Activated CD4-positive, alpha-beta T cell treated with anti-CD3 and anti-CD28 coated beads, Interleukin-2, amount 50 U/mL, for 1 hour (primary cell): ENCODE measurements at regions not wholly inside any gene's neighbourhood (a gene's known extent, or its start where the extent isn't known, plus 50 kb on each side); places are given as distances from the start of the nearest gene placed in this dataset.
"Not testable (repeated sequence)": the region's sequence is repeated elsewhere in the genome, so short reads cannot be mapped to it uniquely, and the experiment has no call there.

Experiments used
- DNase-seq: peaks from one replicate; pipeline ENCODE4 v3.0.0-alpha.2; 2020

DNA sequence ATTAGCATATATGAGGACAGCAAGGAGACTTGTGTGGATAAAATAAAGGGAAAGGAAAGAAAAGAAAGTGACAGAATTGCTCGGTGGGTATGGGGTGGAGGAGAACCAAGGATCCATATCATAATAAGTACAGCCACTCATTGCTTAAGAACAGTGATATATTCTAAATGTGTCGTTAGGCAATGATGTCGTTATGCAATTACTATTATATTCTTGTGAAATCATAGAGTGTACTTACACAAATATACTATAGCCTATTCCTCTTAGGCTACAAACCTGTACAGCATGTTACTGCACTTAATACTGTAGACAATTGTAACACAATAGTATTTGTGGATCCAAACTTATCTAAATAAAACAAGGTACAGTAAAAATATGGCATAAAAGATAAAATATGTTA lies 271.1 kb downstream of the CCER1 start:
- DNase-seq: no peak

DNA sequence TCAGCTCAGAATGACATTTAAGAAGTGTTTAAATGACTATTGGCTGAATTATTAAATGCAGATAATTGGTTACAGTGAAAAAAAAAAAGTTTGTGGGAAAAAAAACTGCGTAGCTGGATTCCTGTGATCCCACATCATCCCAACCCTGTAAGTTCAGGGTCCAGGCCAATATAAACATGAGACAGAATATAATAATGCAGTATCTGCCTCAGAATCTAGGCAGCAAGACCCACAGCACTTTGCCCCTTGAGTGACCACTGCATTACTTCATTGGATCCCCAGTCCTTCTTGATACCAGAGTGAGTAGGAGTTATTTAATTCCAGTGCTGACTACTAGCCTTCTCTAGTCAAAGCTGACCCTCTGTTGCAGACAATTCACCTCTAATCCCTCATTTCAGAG lies 272.6 kb downstream of the CCER1 start:
- DNase-seq: no peak

DNA sequence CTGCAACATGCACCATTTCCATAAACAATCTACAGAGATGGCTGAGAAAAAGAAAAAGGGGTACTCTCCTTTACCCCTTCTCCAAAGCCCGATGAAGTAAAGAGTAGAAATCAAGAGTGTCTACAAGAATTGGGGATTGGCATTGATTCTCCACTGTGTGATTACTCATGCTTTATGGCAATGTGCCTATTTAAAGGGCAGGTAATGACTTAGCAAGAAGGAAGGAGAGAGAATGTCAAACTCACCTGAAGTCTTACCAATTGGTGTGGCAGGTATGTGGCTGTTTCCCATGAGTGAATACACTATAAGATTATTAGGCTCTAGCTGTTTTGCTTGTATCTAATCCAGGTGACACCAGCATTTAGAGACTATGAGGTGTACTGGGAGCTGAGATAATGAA lies 275.3 kb downstream of the CCER1 start:
- no peak for DNase-seq

DNA sequence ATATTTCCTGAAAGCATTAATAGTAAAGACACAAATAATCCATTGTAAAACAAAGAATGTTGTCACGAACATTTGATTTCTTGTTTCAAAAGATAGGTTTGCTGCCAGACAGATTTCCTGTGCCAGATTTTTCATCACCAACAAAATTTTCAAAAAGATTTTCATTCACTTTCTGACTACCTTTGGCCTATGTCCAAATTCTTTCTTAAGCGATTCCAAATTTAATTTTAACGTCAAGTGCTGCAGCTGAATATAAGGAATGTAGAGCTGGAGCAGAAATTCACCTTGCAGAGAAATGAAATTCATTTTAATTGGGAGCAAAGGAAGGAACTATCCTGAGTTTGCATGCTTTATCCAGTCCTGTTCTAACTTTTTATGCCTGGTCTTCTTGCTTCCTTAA lies 277.4 kb downstream of the CCER1 start:
- DNase-seq: no peak

DNA sequence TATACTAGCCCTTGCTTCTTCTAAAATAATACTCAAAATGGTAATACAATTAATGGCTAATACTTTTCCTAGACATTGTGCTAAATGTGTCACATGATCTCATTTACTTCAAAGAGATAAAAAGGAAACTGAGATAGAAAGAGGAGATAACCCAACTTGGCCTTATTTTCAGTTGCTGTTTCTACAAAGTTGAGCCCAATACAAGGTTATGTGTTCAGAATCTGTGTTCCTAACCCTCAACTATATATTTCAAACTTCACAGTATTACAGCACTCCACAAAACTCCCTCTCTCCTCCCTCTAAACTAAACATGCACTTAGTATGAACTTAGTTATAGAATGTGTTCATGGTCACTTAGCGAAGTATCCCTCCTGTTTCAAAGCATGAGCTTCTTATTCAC lies 277.9 kb downstream of the CCER1 start:
- no peak for DNase-seq

DNA sequence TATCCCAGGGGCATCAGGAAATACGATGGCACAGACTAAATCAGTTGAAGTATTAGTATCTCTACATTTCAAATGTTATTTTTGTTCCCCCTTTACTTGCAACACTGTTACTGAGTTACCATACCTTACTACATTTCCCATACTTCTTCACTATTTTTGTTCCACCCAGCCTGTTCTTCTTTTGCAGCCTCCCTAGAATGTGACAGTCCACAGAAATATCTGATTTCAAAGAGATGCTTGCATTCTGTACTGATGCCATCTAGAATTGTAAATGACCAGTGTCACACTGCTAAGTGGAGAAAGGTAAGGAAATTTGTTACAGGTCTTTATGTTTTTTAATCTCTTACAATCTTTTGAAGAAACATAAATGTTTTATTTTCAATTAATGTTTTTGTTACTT lies 279.9 kb downstream of the CCER1 start:
- DNase-seq: no peak

DNA sequence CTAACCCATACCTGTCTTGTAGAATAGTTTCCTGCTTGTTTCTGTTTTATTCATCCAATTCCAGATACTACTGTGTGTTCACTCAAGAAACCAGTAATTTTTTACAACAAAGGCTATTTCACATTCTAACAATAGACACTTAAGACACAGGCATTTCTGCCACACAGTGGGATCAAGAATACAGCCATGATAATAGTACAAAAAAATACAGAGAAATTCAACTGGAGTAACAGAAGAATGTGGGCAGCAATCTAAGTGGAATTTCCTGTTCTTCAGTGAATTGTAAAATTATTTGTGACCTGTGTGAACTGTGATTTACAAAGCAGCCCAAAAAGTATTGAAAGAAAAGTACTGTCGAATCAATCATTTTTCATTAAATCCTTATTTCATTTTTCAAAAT lies 282.9 kb downstream of the CCER1 start:
- DNase-seq: no peak

DNA sequence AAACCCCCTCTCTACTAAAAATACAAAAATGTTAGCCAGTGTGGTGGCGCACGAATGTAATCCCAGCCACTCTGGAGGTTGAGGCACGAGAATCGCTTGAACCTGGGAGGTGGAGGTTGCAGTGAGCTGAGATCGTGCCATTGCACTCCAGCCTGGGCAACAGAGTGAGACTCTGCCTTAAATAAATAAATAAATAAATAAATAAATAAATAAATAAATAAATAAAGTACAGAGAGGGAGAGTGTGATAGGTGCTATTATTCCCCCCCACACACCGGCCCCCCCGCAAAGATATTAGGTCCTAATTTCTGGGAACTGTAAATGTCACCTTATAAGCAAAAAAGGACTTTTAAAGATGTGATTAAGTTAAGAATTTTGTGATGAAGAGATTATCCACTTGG lies 291.0 kb downstream of the CCER1 start:
- DNase-seq: not testable (repeated sequence)

DNA sequence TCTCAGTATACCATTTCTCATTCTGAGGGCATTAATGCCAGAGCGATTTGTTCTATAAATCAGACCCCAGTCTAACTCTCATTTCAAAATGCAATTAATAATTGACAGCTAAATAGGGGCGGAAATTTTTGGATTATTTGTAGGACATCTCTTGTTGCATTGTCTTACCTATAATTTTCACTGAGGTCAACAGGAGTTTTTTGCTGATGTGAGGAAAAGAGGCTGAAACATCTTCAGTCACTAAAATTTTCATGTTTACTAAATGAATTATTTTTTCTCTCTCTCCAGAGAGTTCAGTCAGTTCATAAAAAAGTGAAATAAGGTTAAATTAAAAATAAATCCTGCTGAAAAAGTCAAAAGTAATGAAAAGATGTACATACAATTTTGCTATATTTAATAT lies 295.9 kb downstream of the CCER1 start:
- DNase-seq: no peak

DNA sequence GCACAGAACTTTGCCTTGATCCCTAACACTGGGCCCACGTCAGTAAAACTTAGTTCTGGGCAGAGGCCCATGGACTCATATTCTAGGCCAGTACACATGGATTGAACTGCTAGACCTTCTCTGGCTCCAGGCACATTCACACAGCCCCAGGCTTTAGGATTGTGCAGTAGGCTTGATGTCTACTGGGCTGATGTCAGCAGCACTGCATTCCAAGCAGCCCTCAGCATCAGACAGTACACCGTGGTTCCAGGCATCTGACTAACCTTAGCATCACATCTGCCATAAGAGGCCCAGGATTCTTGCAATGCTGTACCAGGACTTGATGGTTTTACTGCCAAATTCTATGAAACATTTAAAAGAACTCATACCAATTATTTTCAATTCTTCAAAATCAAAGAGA lies 301.9 kb downstream of the CCER1 start:
- no peak for DNase-seq

DNA sequence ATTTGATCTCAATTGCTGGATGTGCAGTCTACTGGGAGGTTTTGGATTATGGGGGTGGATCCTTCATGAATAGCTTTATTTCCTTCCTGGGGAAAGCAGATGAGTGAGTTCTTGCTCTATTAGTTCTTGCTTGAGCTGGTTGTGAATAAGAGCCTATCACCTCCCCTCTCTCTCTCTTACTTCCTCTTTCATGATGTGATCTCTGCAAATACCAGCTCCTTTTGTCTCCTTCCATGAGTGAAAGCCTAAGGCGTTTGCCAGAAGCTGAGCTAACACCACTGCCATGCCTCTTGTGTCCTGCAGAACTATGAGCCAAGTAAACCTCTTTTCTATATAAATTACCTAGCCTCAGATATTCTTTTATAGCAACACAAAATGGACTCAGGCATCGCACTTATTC lies 302.7 kb downstream of the CCER1 start:
- no peak for DNase-seq

DNA sequence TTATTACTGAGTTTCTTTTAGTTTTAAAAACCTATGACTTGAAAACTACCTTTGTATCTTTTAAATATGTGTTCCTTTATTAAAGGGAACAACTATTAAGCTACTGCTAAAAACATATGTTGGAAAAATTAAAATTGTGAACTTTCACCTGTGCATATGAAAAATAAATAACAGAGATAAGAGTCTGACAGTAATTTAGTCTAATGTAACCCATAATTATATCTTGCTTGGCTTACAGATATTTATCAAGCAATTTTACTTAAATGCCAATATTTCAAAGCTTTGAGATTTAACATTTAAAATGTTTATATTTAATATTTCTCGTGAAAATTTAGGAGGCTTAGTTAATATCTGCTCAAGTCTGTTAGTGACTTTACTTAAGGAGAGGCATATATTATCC lies 309.8 kb downstream of the CCER1 start:
- no peak for DNase-seq

DNA sequence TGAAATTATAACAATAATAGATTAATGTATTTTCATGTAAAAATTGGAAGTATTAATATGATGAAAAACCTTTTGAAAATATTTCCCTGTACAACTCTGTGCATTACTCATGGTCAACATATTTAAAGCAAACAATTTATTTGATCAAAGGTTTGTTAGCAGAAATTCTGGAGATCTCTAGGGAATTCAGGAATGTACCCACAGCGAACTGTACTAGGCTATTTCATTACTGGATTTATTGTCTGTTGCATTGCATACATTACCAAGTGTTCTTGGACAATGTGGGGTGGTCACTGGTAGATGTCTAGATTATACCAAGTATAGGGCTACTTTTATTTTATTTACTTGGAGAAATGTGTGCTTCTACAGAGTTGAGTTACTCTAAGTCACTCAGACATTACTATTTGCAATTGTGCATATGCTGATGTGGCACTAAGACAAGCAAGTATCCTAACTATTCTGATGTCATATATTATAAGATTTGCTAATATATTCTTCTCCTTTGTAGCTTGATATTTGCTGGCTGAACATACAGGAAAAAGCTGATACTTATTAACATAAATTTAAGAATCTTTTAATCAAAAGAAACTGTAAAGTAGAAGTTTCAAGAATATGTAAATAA lies 323.3 kb downstream of the CCER1 start:
- no peak for DNase-seq

DNA sequence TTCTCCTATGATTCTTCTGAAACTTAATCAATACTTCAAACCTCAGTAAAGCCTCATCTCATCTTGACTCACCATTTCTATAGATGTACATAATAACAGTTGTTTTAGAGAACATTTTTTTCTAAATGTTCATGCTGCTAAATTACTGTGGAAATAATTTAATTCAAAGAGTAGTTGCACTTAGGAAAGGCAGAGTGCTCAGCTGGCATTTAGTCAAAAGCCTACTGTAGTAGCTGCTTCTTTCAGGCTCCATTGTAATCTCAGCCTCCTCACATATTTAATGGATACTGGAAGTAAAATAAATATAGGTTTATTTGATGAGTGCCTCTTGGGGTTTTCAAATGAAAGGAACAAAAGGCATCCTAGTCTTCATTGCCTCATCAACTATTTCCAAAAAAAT lies 325.0 kb downstream of the CCER1 start:
- no peak for DNase-seq

DNA sequence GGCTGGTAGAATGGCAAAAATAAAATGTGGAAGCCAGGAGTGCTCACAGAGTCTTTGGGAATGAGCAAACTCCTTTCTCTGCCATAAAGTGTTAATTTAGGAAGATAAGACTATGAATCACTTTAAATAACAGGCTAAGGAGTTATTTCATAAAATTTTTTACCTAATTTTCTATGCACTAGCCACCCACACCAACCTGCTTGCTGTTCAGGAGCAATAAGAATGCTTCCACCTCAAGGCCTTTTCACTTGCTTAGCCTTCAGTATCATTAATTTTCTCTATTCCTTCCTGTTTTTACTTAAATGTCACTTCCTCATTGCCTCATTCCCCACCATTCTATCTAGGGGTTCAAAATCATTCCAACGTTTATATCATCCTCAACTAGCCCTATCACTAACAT lies 326.8 kb downstream of the CCER1 start:
- no peak for DNase-seq

DNA sequence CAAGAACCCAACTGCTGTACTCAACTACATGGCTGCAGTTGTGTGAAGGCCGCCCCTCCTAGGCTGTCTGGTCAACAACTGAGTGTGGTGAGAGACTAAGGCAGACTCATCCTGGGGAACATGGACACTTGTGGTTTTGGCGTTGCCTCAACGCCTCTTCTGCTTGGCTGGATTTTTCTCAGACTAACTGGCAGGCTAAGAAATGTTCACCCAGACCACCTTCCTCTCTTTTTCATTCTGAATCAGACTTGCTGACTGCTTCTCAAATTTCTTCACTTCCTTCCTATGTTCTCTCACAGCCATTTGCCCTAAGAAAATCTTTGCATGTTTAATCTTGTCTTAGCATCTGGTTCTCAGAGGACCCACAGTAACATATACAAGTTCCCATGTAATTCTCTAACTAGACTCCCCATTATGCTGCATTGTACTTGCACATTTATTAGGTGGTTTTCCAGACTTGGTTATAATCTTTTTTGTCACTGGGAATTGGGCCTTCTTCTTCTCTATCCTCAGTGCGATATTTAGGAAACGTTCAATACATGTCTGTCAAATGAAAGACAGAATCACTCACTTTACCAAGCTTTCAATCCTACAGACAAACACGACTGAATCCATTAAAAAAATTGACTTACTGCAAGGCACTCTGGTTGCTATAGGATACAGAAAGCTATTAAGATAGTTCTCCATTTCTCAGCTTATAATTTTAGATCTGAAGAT lies 327.6 kb downstream of the CCER1 start:
- DNase-seq: no peak

DNA sequence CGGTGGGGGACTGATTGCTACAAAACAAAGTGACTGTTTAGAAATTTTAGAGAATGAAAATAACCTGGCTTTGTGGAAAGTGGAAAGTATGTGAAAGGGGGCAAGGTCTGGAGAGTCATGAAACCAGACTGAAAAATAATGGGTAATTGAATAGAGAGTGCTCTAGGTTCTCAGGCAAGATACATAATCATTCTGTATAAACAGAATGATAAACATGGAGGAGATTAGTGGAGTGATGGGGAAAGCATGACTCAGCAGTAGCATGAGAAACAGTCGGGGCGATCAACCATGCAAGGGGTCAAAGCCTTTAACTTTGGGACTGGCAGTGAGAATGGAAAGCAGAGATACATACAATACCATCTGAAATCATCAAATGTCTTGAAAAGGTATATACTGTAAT lies 332.5 kb downstream of the CCER1 start:
- DNase-seq: no peak

DNA sequence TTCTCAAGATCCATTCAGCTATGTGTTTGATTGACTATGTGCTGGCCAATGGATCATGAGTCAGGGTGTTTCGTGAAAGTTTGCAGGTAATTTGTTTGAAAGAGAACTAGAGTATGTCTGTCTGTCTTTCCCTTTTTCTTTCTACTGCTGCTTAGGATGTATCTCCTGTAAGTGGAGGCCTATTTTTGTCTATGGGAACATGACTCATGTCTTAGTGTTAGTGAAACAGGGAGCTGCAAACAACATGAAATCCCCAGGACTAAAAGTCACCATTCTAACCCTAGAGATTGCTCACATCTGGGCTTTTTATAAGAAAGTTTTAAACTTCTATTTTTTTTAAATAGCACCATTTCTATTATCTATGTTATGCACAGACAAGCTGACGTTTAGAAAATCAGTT lies 333.0 kb downstream of the CCER1 start:
- DNase-seq: no peak

DNA sequence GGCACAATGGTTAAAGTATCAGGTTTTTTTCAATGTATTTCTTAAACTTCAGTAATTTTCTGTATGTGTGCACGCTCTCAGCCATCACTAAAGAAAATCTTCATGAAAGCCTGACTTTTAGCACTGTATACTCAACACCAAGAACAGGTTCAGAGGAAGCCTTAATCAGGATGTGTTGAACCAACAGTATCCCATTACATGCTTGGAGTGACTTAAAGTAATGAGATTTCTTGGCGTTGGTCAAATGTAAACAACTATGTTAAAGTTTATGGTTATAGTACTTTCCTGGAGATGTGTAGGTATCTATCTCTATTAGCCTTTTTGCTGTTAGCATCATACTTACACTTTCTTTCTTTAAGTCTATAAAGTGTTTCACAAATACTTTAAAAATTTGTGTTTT lies 335.0 kb downstream of the CCER1 start:
- DNase-seq: no peak

DNA sequence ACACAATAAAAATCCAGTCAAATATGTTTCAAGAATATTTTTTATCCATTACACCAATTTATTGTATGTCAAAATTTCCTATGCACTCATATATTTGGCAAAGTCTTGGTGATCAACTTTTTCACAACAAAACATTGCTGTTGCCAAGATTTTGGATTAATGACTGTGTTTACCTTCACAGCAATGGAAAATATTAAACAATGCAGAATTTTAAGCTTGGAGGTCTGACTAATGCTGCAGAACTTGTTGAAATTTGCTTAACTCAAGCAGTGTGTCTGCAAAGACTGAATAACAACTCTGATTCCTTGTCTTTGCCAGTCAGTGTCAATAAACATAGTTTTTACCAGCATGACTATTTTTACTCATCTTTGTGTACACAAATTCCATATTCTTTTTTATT lies 336.4 kb downstream of the CCER1 start:
- DNase-seq: no peak

DNA sequence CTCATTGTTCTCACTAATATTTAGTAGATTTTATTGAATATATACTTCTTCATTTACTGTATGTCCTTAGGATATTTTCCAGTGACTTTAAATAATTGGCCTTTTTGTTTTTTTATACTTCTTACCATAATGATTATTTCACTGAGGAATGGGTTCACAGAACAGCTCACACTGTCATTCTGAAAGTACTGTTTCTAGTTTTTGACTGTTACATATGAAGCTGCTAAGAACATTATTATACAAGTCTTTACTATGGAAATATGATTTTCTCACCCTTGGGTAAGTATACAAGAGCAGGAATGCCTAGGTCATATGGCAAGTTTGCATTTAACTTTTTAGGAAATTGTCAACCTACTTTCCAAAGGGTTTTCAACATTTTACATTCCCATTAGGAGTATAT lies 343.1 kb downstream of the CCER1 start:
- no peak for DNase-seq

DNA sequence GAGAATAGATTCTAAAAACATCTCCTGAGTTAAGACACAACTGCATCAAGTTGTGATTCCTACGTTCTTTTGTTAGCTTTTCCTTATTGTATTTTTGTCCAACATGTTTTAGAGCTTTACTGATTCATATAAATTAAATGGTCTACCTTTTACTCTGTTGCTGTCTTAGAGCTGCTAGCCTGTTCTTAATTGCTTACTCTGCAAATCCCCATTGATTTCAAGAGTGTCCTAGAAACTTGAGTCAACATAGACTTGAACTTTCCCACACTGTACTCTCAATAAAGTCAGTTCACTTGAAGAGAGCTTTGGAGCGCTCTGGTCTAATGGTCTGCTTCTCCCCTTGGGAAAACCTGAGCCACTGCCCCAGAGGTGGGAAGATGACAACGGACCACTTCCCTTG lies 343.9 kb downstream of the CCER1 start:
- DNase-seq: no peak

DNA sequence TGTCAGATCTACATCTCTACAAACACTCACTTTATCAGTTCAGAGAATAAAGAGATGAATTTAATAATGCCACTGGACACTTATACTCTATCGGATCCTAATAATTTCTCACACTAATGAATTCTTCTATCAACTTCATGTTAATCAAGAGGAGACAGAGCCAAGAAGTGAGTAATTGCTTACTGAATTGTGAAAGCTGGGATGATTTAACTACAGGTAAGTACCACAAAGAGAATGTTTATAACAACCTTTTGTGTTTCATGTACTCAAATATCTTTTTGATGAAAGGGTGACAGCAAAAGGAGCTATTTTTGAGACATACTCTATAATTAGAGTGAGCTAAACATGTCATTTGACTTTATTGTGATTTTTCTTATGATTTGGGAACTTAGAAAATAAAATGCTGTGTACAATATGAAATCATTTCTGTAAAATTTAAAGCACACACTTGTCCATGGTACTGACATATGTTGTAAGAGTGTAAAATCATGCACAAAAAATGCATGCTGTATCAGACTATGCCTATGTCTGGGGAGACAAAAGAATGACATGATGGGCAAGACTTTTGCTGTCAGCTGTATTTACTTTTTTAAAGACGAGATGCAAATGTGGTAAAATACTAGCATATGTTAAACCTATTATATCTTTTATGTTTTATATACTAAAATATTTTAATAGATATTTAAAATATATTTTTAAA lies 361.2 kb downstream of the CCER1 start:
- no peak for DNase-seq

DNA sequence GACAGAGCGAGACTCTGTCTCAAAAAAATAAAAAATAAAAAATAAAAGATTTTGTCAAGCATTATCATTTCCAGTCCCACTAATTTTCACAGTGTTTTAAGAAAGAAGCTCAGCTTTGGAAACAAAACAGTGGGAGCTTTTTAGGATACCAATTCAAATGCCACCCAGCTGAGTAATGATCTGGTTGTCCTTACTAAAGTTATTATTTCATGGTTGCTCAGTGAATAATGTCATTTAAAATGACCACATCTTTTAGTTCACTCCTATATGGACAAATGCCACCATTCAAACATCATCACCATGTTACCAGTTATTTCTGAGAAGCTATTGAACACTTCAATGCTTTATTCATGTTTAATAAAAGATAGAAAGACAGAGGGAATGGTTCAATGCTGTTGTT lies 365.0 kb downstream of the CCER1 start:
- no peak for DNase-seq
